B cell (primary cell): ENCODE measurements at regions not wholly inside any gene's neighbourhood (a gene's known extent, or its start where the extent isn't known, plus 50 kb on each side); places are given as distances from the start of the nearest gene placed in this dataset.

Experiments used
- CTCF ChIP-seq: fragments of 200-600 bp; IDR thresholded peaks from one replicate; pipeline ENCODE4 v1.8.0; 2022; ENCODE audit warnings: antibody characterized with exemption, mild to moderate bottlenecking
- EZH2 ChIP-seq: IDR thresholded peaks from 2 replicates; pipeline ENCODE4 v1.6.1; 2012; ENCODE audit warnings: borderline replicate concordance, low read depth, mild to moderate bottlenecking, moderate library complexity, low read length; ENCODE audit not compliant: insufficient read depth, poor library complexity, severe bottlenecking

DNA sequence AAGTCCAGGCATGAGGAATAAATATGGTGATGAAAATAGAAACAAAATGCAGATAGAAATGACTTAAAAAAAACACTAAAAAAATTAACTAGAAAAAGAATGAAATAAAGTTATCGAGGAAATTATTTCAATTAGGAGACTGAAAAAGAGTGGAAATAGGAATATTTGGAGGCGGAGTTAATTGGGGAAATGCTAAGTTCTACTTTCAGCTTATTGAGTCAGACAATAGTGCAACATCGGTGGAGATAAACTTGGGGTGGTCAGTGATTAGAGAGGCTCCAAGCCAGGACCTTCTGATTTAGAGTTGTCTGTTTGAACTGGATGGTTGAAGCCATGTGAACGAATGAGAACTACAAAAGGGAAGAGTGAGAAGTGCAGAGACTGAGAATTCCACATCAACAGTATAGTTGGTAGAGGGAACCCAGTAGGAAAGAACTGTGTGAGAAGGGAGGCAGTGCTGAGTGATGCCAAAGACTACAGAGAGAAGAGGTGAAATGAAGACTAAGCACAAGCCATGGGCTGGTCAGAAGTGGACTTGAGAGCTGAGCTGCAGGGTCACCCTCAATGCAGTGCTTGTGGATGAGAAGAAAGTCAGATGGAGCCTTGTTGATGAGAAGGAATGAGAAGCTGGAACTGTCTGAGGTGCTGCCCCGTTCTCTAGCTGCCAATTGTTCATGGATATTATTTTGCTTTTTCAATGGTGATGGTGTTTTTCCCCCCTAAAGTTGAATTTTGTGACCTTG is 160.7 kb downstream of the ICE1 start:
- TF ChIP-seq CTCF (no peak), EZH2 (no peak)
